H1 (cell line): ENCODE measurements at regions not wholly inside any gene's neighbourhood (a gene's known extent, or its start where the extent isn't known, plus 50 kb on each side); places are given as distances from the start of the nearest gene placed in this dataset.

ENCODE experiments used
- CTCF ChIA-PET: fragments of 300-600 bp; sonication (Branson Sonifier 250); formaldehyde crosslinking; loops from one replicate; lab custom pipeline; 2021; ENCODE audit not compliant: partially characterized antibody; lab: Charles Lee
- POLR2A ChIA-PET: fragments of 300-600 bp; sonication (Branson Sonifier 250); formaldehyde crosslinking; loops from one replicate; lab custom pipeline; 2021; ENCODE audit warnings: inconsistent platforms; ENCODE audit not compliant: partially characterized antibody; lab: Charles Lee
- DNase-seq, 2 experiments: peaks; one replicate each; pipeline versions ENCODE4 v3.0.0 to v3.0.0-alpha.2; 2010 to 2022; ENCODE audit warnings: low spot score in 2 of 2, low read depth in 1 of 2, mixed read lengths in 1 of 2
- FAIRE-seq: peaks from 2 replicates; lab custom pipeline; 2011; peaks lifted over from hg19 to GRCh38; lab: Jason Lieb, UNC
- H2AFZ ChIP-seq: 2 replicates; pipeline ENCODE4 v1.8.1; 2012; ENCODE audit warnings: low read length, inconsistent platforms
- H2AK5ac ChIP-seq: 2 replicates; pipeline ENCODE4 v1.6.1; 2013; ENCODE audit warnings: low read depth, low read length
- H2BK120ac ChIP-seq: replicated peaks from 2 replicates; pipeline ENCODE3; 2013; ENCODE audit warnings: low read depth, low read length, inconsistent platforms
- H2BK12ac ChIP-seq: 2 replicates; pipeline ENCODE4 v1.6.1; 2013; ENCODE audit warnings: low read depth, low read length
- H2BK15ac ChIP-seq: 2 replicates; pipeline ENCODE4 v1.6.1; 2013; ENCODE audit warnings: low read length
- H2BK20ac ChIP-seq: 2 replicates; pipeline ENCODE4 v1.6.1; 2013; ENCODE audit warnings: low read length
- H2BK5ac ChIP-seq: 2 replicates; pipeline ENCODE4 v1.6.1; 2013; ENCODE audit warnings: low read depth, low read length
- H3K14ac ChIP-seq: 2 replicates; pipeline ENCODE4 v1.6.1; 2013; ENCODE audit warnings: inconsistent platforms; ENCODE audit not compliant: insufficient read length
- H3K18ac ChIP-seq: 2 replicates; pipeline ENCODE4 v1.6.1; 2013; ENCODE audit warnings: low read length; ENCODE audit errors: extremely low read depth
- H3K23ac ChIP-seq: 2 replicates; pipeline ENCODE4 v1.6.1; 2013; ENCODE audit warnings: inconsistent platforms; ENCODE audit not compliant: insufficient read length
- H3K23me2 ChIP-seq: 2 replicates; pipeline ENCODE4 v1.6.1; 2013; ENCODE audit warnings: low read depth, low read length
- H3K27ac ChIP-seq: 2 replicates; pipeline ENCODE4 v1.6.1; 2011; ENCODE audit warnings: low read depth, low read length, inconsistent platforms
- H3K27me3 ChIP-seq, 4 experiments: replicated peaks in 1 of 4; 1 replicate in 1 of 4; 2 replicates in 3 of 4; pipeline versions ENCODE4 v1.6.1 to v1.8.1; 2011 to 2013; ENCODE audit warnings: low read length in 3 of 4, mild to moderate bottlenecking in 3 of 4, inconsistent platforms in 2 of 4, mixed read lengths in 2 of 4, moderate library complexity in 1 of 4; ENCODE audit not compliant: control insufficient read depth in 3 of 4, insufficient read depth in 3 of 4; ENCODE audit errors: extremely low read depth in 1 of 4
- H3K36me3 ChIP-seq, 4 experiments: 2 replicates each; pipeline versions ENCODE4 v1.6.1 to v1.8.1; 2011 to 2013; ENCODE audit warnings: mild to moderate bottlenecking in 4 of 4, low read length in 3 of 4, moderate library complexity in 2 of 4, control low read depth in 1 of 4, inconsistent platforms in 1 of 4; ENCODE audit not compliant: insufficient read depth in 4 of 4, control insufficient read depth in 2 of 4
- H3K4ac ChIP-seq: replicated peaks from 2 replicates; pipeline ENCODE3; 2013; ENCODE audit warnings: low read length, low read depth, mixed read lengths, inconsistent platforms; ENCODE audit not compliant: insufficient read length
- H3K4me1 ChIP-seq, 4 experiments: replicated peaks in 1 of 4; 1 replicate in 1 of 4; 2 replicates in 3 of 4; pipeline versions ENCODE4 v1.6.1 to v1.8.1; 2011 to 2013; ENCODE audit warnings: low read length in 3 of 4, inconsistent platforms in 2 of 4, mixed read lengths in 1 of 4; ENCODE audit not compliant: insufficient read depth in 4 of 4, control insufficient read depth in 3 of 4
- H3K4me2 ChIP-seq, 2 experiments: 2 replicates each; pipeline versions ENCODE4 v1.6.1 to v1.8.1; 2011 to 2013; ENCODE audit warnings: low read depth in 2 of 2, low read length in 2 of 2, control low read depth in 1 of 2, inconsistent platforms in 1 of 2, mild to moderate bottlenecking in 1 of 2; ENCODE audit not compliant: insufficient read depth in 1 of 2
- H3K4me3 ChIP-seq, 4 experiments: fragments of 200-600, 300-600 bp in 1 of 4; sonication (generic), shearing (Covaris generic), sonication (Bioruptor Twin) in 1 of 4; 2 replicates each; pipeline versions ENCODE4 v1.5.1 to v1.8.1; 2011 to 2016; ENCODE audit warnings: low read length in 4 of 4, low read depth in 3 of 4, control low read depth in 2 of 4, inconsistent platforms in 2 of 4, mild to moderate bottlenecking in 2 of 4, mixed read lengths in 1 of 4, moderate library complexity in 1 of 4; ENCODE audit not compliant: insufficient read depth in 2 of 4; ENCODE audit errors: extremely low read depth in 1 of 4
- H3K56ac ChIP-seq: replicated peaks from 2 replicates; pipeline ENCODE3; 2013; ENCODE audit warnings: low read depth, mild to moderate bottlenecking, mixed read lengths, low read length, inconsistent platforms; ENCODE audit not compliant: insufficient read length
- H3K79me1 ChIP-seq: 2 replicates; pipeline ENCODE4 v1.6.1; 2013; ENCODE audit warnings: low read depth, low read length, control low read depth
- H3K79me2 ChIP-seq, 2 experiments: 2 replicates each; pipeline versions ENCODE4 v1.6.1 to v1.8.1; 2012 to 2013; ENCODE audit warnings: low read length in 2 of 2, mild to moderate bottlenecking in 2 of 2, inconsistent platforms in 1 of 2; ENCODE audit not compliant: insufficient read depth in 2 of 2, control insufficient read depth in 1 of 2
- H3K9ac ChIP-seq, 4 experiments: replicated peaks in 1 of 4; 1 replicate in 1 of 4; 2 replicates in 3 of 4; pipeline versions ENCODE4 v1.6.1 to v1.8.1; 2011 to 2013; ENCODE audit warnings: low read depth in 3 of 4, low read length in 3 of 4, control low read depth in 2 of 4, mild to moderate bottlenecking in 2 of 4, moderate library complexity in 2 of 4, inconsistent platforms in 1 of 4; ENCODE audit errors: extremely low read depth in 1 of 4
- H3K9me3 ChIP-seq, 2 experiments: 2 replicates each; pipeline versions ENCODE4 v1.6.1 to v1.8.1; 2012 to 2013; ENCODE audit warnings: mild to moderate bottlenecking in 2 of 2, moderate library complexity in 2 of 2, control low read depth in 1 of 2, inconsistent platforms in 1 of 2, low read depth in 1 of 2, low read length in 1 of 2, mixed read lengths in 1 of 2; ENCODE audit not compliant: insufficient read depth in 2 of 2
- H4K20me1 ChIP-seq, 2 experiments: replicated peaks in 1 of 2; 2 replicates each; pipeline versions ENCODE3 to v1.8.1; 2011 to 2013; ENCODE audit warnings: inconsistent platforms in 2 of 2, low read length in 2 of 2, mild to moderate bottlenecking in 1 of 2; ENCODE audit not compliant: insufficient read depth in 2 of 2, control insufficient read depth in 1 of 2
- H4K5ac ChIP-seq: 2 replicates; pipeline ENCODE4 v1.6.1; 2013; ENCODE audit warnings: low read length, low read depth, mixed read lengths, inconsistent platforms; ENCODE audit not compliant: insufficient read length
- H4K8ac ChIP-seq: 2 replicates; pipeline ENCODE4 v1.8.0; 2013; ENCODE audit warnings: mild to moderate bottlenecking, moderate library complexity, low read length, inconsistent platforms; ENCODE audit not compliant: insufficient read depth; ENCODE audit errors: extremely low read depth
- H4K91ac ChIP-seq: replicated peaks from 2 replicates; pipeline ENCODE3; 2013; ENCODE audit warnings: low read length, mixed read lengths, inconsistent platforms; ENCODE audit not compliant: insufficient read length
- ATF2 ChIP-seq: IDR thresholded peaks from 2 replicates; pipeline ENCODE4 v1.6.1; 2012; ENCODE audit warnings: low read length, inconsistent platforms
- CBX8 ChIP-seq: fragments of 300-800, 300-1000 bp; sonication (generic); IDR thresholded peaks from 2 replicates; pipeline ENCODE4 v1.7.1; 2016; ENCODE audit warnings: low read depth, low read length, borderline replicate concordance
- EZH2 ChIP-seq: fragments of 200-600 bp; sonication (generic); IDR thresholded peaks from 2 replicates; pipeline ENCODE4 v1.7.1; 2012; ENCODE audit warnings: low read depth, mild to moderate bottlenecking, moderate library complexity, low read length, inconsistent platforms; ENCODE audit not compliant: severe bottlenecking
- GABPA ChIP-seq: IDR thresholded peaks from 2 replicates; pipeline ENCODE4 v1.6.1; 2011; ENCODE audit warnings: mild to moderate bottlenecking, low read length, moderate library complexity, borderline replicate concordance; ENCODE audit not compliant: insufficient read depth
- POLR2AphosphoS5 ChIP-seq: IDR thresholded peaks from 2 replicates; pipeline ENCODE4 v1.6.1; 2011; ENCODE audit warnings: low read depth, low read length
- RBBP5 ChIP-seq: IDR thresholded peaks from 2 replicates; pipeline ENCODE4 v1.7.1; 2012; ENCODE audit warnings: low read depth, mild to moderate bottlenecking, inconsistent platforms, low read length, moderate library complexity, borderline replicate concordance
- RFX5 ChIP-seq: IDR thresholded peaks from 2 replicates; pipeline ENCODE4 v1.6.1; 2011; ENCODE audit warnings: low read depth, low read length, improper control_type of control experiment, borderline replicate concordance
- SP1 ChIP-seq: IDR thresholded peaks from 2 replicates; pipeline ENCODE4 v1.6.1; 2011; ENCODE audit warnings: low read depth, low read length
- TAF7 ChIP-seq: optimal IDR thresholded peaks from 2 replicates; pipeline ENCODE3; 2011; ENCODE audit warnings: low read depth, mild to moderate bottlenecking, inconsistent platforms, low read length, moderate library complexity, borderline replicate concordance
- ZNF274 ChIP-seq: IDR thresholded peaks from 2 replicates; pipeline ENCODE4 v1.7.0; 2012; ENCODE audit warnings: low read length, borderline replicate concordance; ENCODE audit errors: extremely low read depth
- WGBS, 2 experiments: shearing (Covaris generic) in 1 of 2; methylation state at CpG; one replicate each; pipeline versions ENCODE4 v1.1.6 to v1.1.7; 2013 to 2015; ENCODE audit warnings: low lambda C conversion rate in 2 of 2, mixed read lengths in 2 of 2, inconsistent platforms in 1 of 2, low coverage in 1 of 2, missing lambda C conversion rate in 1 of 2; ENCODE audit not compliant: insufficient replicate concordance in 2 of 2, insufficient coverage in 1 of 2, insufficient read length in 1 of 2; ENCODE audit errors: extremely low coverage in 1 of 2, missing lambda C conversion rate in 1 of 2; 5-methylcytosine and 5-hydroxymethylcytosine counted together
- TF ChIP-seq, protein P1 (sequence below): IDR thresholded peaks from 2 replicates; pipeline ENCODE4 v1.6.1; 2011; ENCODE audit warnings: low read depth, mild to moderate bottlenecking, low read length; ENCODE audit not compliant: insufficient read depth

GRCh38 chr3:1847571-1847970 lies 251.1 kb upstream of the CNTN4 start:
- H2AK5ac ChIP-seq, result no peak overlapping the region
- no peak overlapping the region for H3K14ac ChIP-seq
- 84% methylated on average over 3 of the region's 3 CpGs; no CpG with 5 or more reads in 1 of the 2 experiments for WGBS, 2 experiments
- no peak overlapping the region for H2BK5ac ChIP-seq
- no peaks in the 10 kb centered on the region for H3K9me3 ChIP-seq
- H3K36me3 ChIP-seq, result no peaks in the 10 kb centered on the region
- H2BK120ac ChIP-seq, result no peak overlapping the region
- no peaks in the 10 kb centered on the region for H4K20me1 ChIP-seq
- no peak overlapping the region for H3K27ac ChIP-seq
- ChIA-PET CTCF (no interaction called here), POLR2A (no interaction called here)
- no peaks in the 10 kb centered on the region for H3K79me1 ChIP-seq
- no peaks in the 10 kb centered on the region; the same call in 1 of the 2 replicates for H3K23me2 ChIP-seq
- H3K79me2 ChIP-seq, result no peaks in the 10 kb centered on the region
- H3K4ac ChIP-seq, result no peak overlapping the region
- H4K5ac ChIP-seq, result no peak overlapping the region
- no peak overlapping the region for H2AFZ ChIP-seq
- H3K4me2 ChIP-seq, result no peak overlapping the region
- no peak overlapping the region for H3K56ac ChIP-seq
- no peak overlapping the region for H3K18ac ChIP-seq
- FAIRE-seq, result no peak
- H4K91ac ChIP-seq, result no peak overlapping the region
- H2BK20ac ChIP-seq, result no peak overlapping the region
- no peaks in the 10 kb centered on the region for H3K27me3 ChIP-seq
- no peak overlapping the region for H2BK12ac ChIP-seq
- H2BK15ac ChIP-seq, result no peak overlapping the region
- no peak for DNase-seq
- no peaks in the 10 kb centered on the region for H3K4me1 ChIP-seq
- no peak overlapping the region for H3K4me3 ChIP-seq
- H4K8ac ChIP-seq, result no peak overlapping the region
- no peak overlapping the region for H3K23ac ChIP-seq
- H3K9ac ChIP-seq, result no peak overlapping the region
- TF ChIP-seq ATF2, result no peak
- no peak for TF ChIP-seq POLR2AphosphoS5
- no peak for TF ChIP-seq EZH2
- no peak for TF ChIP-seq SP1
- no peak for TF ChIP-seq RBBP5
- no peak for TF ChIP-seq CBX8
- no peak for TF ChIP-seq TAF7
- no peak for TF ChIP-seq RFX5
- TF ChIP-seq ZNF274, result no peak
- TF ChIP-seq GABPA, result no peak
- TF ChIP-seq, protein P1, sequence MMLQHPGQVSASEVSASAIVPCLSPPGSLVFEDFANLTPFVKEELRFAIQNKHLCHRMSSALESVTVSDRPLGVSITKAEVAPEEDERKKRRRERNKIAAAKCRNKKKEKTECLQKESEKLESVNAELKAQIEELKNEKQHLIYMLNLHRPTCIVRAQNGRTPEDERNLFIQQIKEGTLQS, result no peak
